ENCODE measurements at regions not wholly inside any gene's neighbourhood (a gene's known extent, or its start where the extent isn't known, plus 50 kb on each side); places are given as distances from the start of the nearest gene placed in this dataset.
"Not testable (repeated sequence)": the region's sequence is repeated elsewhere in the genome, so short reads cannot be mapped to it uniquely, and the experiment has no call there.

DNA sequence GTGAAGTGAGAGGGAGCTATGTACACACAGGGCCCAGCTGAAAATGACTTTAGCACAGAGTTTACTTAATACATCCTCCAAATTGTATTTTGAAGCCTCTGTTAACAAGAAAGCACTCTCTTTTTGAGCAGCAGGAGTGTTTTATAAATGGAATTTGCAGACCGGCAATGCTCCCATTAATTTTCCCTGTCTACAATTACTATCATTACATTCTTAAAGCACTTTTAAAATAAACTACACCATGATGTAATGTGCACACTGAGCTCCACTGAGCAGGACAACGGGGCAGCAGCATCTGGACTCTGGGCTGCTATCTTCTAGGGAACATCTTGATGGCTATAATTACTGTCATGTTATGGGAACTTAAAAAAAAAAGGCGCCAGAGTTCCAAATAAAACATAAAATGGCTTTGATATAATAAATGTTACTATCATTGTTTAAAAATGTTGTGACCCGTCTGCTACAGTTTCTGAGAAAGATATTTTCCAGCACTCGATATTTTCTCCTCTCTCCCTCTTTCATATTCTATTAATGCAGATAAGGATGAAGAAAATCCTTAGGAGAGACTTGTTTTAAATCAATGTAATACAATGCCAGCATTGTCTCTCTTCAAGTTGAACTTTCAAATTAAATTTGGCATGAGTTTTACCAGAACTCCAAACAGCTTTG is 150.9 kb downstream of the HLX start:
- DNase-seq: no peak

DNA sequence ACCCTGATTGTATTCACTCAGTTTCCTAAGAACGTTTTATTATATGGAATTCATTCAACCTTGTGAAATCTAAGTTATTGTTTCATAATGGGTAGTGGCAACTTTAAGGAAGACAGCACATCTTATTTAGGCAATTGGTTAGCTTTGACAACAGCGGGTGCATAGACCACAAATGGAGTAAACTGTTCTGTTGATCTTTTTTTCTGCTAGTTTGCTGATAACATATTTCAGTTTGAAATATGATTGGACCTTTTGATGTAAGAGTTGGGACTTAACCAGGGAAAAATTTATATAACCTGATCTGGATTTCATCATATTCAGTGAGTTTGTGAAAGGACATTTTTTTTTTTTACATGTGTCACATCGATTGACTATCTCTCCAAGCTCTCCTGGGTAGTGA is 151.7 kb downstream of the HLX start:
- no peak for DNase-seq

GRCh38 chr1:221031458-221032203 is 152.4 kb downstream of the HLX start:
- DNase-seq: no peak

- DNase-seq: no peak
Observed at GRCh38 chr1:221032204-221032585, 153.0 kb downstream of the HLX start.

DNA sequence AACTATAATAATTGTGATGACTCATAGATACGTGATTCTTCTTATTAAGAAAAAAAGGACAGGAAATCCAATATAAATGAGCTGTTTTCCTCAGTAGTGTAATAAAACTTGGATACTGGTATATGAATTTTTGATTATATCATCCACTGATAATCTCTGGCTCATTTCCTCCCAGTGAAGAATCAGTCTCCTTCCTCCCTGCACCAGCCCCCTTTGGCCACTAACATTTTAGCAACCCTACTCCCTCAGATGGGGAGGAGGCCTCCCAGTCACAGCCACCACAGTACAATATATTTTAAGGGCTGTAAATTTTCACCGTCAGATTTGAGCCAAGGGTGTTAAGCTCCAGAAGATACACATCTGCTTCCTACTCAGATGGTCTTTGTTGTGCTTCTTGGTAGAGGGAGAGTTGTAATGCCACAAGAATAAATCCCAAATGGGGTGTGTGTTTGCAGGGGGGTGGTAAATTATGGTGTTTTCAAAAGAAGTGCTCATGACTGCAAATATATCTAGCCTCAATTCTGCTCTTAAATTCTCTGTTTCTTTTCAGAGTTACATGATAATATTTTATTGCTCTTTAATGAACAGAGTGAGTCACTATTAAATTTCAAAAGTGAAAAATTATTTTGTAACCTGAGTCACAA is 153.5 kb downstream of the HLX start:
- no peak for DNase-seq

DNA sequence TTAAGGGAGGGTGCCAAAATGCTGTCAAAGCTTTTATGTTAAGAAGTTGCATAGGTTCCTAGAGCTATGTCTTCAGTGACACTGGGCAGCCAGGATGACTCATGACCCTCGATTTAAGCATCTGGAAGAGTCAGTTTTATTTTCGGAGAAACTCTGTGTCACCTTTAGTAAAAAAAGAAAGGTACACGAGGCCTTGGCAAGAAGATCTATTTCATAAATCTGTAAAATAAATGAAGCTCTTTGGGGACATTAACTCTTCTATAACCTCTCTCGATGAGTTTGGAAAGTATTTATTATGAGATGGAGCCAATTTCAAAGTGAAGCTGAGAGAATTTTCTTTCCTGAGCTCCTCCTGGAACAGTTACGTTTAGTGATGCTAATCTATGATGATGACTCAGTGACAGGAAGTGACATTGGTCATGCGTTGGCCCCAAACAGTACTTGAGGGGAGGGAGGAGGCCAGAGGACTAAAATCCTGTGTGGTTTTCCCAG is 156.5 kb downstream of the HLX start:
- DNase-seq: no peak

DNA sequence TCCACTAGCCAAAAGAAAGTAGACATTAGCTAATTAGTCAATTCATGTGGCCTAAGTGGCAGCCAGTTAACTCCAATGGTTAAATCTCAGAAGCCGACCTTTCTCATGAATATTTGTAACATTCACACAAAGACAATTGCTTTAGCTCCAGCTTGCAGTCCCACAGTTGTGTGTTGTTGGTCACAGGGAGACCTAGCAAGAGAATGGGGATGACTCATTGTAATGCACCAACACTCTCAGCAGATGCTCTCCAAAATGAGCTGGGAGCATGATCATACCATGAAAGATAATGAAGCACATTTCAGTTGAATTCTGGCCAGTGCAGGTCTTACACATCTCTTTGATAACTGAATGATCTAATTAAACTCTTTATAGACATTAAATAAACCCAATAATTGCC is 160.4 kb downstream of the HLX start:
- DNase-seq: no peak

DNA sequence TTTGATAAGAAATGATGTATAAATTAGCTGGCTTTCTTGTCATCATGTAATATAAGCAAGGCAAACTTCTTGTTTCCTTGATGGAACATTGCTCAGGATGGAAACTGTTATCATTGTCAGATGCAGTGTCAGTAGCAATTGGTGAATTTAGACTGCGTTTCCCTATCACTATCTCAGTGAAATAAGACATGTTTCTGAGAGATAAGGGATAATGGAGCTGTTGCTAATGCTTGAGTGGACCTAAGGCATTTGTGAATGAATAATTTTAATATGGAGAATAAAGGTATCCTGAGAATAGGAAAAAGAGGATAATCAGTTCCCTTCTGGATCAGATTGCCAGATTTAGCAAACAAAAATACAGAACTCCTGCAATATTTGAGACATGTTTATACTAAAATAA is 160.9 kb downstream of the HLX start:
- DNase-seq: no peak

GRCh38 chr1:221040691-221041285 is 161.5 kb downstream of the HLX start:
- no peak for DNase-seq

DNA sequence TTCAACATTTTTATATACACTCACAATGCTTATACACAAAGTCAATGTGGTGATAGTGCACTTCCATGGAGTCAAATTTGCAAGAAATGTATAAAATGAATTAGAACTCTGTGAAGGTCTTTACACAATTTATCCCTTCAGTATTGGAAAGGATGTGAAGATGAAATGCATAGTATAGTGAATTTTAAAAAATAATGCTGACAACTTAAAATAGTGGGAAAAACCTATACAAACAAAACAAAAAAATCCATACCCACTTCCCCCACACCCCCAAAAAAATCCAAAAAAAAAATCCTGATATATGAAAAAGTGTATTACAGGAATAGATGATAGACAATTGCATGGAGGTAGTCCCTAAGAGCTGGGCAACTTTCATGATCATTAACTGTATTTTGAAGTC is 165.3 kb downstream of the HLX start:
- DNase-seq: no peak

DNA sequence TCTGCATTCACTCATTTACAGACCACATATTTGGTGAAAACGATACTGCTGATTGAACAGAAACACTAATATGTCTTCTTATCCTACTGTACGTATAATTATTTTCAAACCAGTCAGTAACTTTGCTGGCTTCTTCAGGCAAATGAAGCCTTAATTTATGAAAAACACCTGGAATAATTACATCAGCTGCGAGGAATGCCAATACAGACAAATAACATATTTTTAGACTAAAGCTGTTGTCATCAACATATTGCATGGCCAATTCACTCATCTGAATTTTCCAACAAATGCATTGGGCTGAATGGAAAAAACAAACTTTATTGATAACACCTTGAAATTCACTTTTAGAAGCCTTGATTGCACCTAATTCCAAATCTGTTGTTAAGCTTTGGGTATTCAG is 165.9 kb downstream of the HLX start:
- no peak for DNase-seq

GRCh38 chr1:221045842-221046831 is 166.9 kb downstream of the HLX start:
- no peak for DNase-seq

DNA sequence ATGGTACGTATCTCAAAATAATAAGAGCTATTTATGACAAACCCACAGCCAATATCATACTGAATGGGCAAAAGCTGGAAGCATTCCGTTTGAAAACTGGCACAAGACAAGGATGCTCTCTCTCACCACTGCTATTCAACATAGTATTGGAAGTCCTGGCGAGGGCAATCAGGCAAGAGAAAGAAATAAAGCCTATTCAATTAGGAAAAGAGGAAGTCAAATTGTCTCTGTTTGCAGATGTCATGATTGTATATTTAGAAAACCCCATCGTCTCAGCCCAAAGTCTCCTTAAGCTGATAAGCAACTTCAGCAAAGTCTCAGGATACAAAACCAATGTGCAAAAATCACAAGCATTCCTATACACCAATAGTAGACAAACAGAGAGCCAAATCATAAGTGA is 172.1 kb downstream of the HLX start:
- not testable (repeated sequence) for DNase-seq

GRCh38 chr1:221053889-221054288 is 174.6 kb downstream of the HLX start:
- no peak for DNase-seq

DNA sequence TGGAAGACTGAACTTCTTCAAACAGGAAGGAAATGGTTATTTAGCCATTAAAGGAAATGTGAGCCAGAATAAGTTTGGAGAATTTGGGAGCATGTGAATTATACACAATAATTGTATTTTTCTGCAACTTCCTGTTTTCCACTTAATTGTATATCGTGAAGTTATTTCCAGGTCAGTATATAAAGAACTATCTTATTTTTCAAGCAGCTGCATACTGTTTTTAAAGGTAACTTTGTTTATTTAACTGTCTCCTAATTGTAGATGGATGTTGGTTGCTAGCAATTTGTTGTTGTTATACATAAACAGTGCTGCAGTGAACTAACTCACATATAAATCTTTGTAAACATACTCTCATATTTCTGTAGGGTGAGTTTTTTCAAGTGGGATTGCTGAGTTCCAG is 180.3 kb downstream of the HLX start:
- no peak for DNase-seq

DNA sequence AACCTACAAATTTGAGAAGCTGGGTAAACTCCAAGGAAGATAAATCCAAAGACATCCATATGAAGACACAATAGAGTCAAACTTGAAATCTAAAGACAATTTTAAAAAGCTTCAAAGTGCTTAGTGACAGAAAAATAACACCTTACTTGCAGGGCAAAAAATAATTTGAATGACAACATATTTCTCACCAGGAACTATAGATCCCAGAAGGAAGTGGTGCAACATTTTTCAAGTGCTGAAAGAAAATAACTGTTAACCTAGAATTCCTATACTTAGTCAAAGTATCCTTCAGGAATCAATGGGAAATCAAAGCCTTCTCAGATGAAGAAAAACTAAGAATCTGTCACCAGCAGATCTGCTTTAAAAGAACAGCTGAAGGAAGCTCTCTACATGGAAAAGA is 184.4 kb downstream of the HLX start:
- no peak for DNase-seq

- DNase-seq: no peak
Observed at GRCh38 chr1:221066351-221067001, 187.2 kb downstream of the HLX start.

DNA sequence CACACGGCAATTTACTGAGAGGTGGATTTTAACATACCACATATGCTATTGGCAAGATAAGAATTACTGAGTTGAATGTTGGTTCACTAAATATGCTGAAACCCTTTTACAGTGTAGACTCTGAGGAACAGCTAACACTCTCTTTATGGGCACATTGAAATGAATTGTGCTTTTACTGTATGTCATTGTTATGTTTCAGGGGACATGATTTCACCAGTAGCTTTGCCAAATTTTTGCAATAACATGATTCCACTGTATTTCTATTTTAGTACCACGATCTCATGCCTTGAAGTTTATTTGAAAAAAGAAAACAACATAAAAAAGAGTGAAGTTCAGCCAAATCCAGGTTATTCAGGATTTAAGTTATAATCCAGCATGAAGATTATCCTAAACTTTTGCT is 188.5 kb downstream of the HLX start:
- no peak for DNase-seq

DNA sequence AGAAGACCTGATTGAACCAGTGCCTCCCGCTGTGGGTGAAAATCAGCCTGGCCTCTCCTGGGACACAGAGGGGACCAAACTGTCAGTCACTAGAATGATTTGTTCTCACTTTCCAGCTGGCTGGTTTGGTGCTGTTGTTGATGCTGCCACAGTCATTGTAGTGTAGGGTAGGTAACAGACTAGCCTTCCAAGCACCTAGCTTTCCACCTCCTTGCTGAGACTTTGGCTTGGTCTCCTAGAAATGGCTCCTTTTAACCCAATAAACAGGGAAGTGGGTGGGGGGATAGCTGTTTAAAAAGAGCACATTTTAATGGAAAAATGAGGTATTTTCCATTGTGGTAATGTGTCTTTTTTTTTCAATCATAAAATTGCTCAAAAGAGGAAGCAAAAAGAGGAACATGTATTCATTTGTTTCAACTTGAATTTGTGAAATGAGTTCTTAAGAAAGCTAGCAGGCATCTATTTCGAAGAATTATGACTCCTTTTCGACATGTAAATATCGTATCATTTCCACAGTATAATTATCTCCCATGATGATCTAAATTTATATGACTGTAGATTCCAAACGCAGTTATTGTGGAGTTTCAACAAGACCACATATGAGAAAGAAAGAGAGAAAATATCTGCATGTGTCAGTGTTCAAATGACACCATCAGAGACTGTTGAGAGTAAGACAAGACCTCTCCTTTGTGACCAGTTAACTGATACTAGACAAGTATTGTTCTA is 190.1 kb downstream of the HLX start:
- DNase-seq: no peak

- no peak for DNase-seq
Observed at GRCh38 chr1:221069986-221070385, 190.7 kb downstream of the HLX start.

- no peak for DNase-seq
Observed at GRCh38 chr1:221071777-221072176, 192.5 kb downstream of the HLX start.

All from NCI-H774 (cell line).